ENCODE measurements at regions not wholly inside any gene's neighbourhood (a gene's known extent, or its start where the extent isn't known, plus 50 kb on each side); places are given as distances from the start of the nearest gene placed in this dataset.

GRCh38 chr9:88812938-88813637, 178.2 kb upstream of the S1PR3 start:
- Histone ChIP-seq H3K27me3 (ENCODE audit: insufficient read depth) (no peaks in the 10 kb centered on the region), H3K9ac (no peak overlapping the region), H4K20me1 (ENCODE audit: insufficient read depth) (no peaks in the 10 kb centered on the region), H3K27ac (ENCODE audit: low read depth in 2 of 2, low read length in 1 of 2) (no peak overlapping the region; a peak in 1 of 4 replicates), H3K9me3 (no peaks in the 10 kb centered on the region), H3F3A (replicated peaks; ENCODE audit: insufficient read depth) (peaks cover 17% of the 10 kb centered on the region), H3K9me2 (no peaks in the 10 kb centered on the region), H3K36me3 (replicated peaks in 1 of 2; ENCODE audit: control insufficient read depth in 1 of 2, insufficient read depth in 2 of 2, low read length in 1 of 2) (no peaks in the 10 kb centered on the region), H3K4me3 (ENCODE audit: low read depth in 2 of 2, low read length in 1 of 2) (no peak overlapping the region), H3K4me1 (ENCODE audit: control insufficient read depth in 1 of 2, insufficient read depth in 2 of 2, low read depth in 1 of 2, low read length in 1 of 2) (peaks cover 28 to 43% of the 10 kb centered on the region in 2 experiments), H3K79me2 (ENCODE audit: insufficient read depth) (no peaks in the 10 kb centered on the region), H3K4me2 (no peak overlapping the region), H2AFZ (ENCODE audit: low read depth) (no peak overlapping the region)
- TF ChIP-seq FOSL2 (IDR thresholded peaks at IDR 0.05; ENCODE audit: borderline replicate concordance, low read depth) = no peak
- TF ChIP-seq FOXM1 (IDR thresholded peaks at IDR 0.05; ENCODE audit: low read depth) = no peak
- TF ChIP-seq MEF2A (IDR thresholded peaks at IDR 0.05; ENCODE audit: borderline replicate concordance, low read depth) = no peak
- TF ChIP-seq RXRA (IDR thresholded peaks at IDR 0.05; ENCODE audit: borderline replicate concordance, low read depth) = no peak
- TF ChIP-seq, protein P1, sequence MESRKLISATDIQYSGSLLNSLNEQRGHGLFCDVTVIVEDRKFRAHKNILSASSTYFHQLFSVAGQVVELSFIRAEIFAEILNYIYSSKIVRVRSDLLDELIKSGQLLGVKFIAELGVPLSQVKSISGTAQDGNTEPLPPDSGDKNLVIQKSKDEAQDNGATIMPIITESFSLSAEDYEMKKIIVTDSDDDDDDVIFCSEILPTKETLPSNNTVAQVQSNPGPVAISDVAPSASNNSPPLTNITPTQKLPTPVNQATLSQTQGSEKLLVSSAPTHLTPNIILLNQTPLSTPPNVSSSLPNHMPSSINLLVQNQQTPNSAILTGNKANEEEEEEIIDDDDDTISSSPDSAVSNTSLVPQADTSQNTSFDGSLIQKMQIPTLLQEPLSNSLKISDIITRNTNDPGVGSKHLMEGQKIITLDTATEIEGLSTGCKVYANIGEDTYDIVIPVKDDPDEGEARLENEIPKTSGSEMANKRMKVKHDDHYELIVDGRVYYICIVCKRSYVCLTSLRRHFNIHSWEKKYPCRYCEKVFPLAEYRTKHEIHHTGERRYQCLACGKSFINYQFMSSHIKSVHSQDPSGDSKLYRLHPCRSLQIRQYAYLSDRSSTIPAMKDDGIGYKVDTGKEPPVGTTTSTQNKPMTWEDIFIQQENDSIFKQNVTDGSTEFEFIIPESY (IDR thresholded peaks at IDR 0.05; ENCODE audit: borderline replicate concordance, low read depth) = no peak
- no peak for TF ChIP-seq ELF1 (IDR thresholded peaks at IDR 0.05)
- TF ChIP-seq FOXJ3 (CRISPR knock-in tag; IDR thresholded peaks at IDR 0.05) = no peak
- TF ChIP-seq RCOR1 (IDR thresholded peaks at IDR 0.05; ENCODE audit: low read length) = no peak
- TF ChIP-seq USF2 (IDR thresholded peaks at IDR 0.05; ENCODE audit: borderline replicate concordance, low read depth, low read length) = no peak
- TF ChIP-seq YY1 (IDR thresholded peaks at IDR 0.05; ENCODE audit: low read depth) = no peak
- TF ChIP-seq NRF1 (IDR thresholded peaks at IDR 0.05; ENCODE audit: low read depth, low read length) = no peak
- TF ChIP-seq JUND (IDR thresholded peaks at IDR 0.05) = no peak
- TF ChIP-seq NFIC (IDR thresholded peaks at IDR 0.05; ENCODE audit: borderline replicate concordance) = no peak
- TF ChIP-seq CTCF (IDR thresholded peaks at IDR 0.05) = no peak
- WGBS (ENCODE audit: low lambda C conversion rate) = 96% methylated on average over 5 of the region's 10 CpGs
- no peak for DNase-seq
- CTCF ChIA-PET = no interaction called here
- POLR2A ChIA-PET = interaction anchor here (1.0 kb wide), 1 partner anchor 74 kb away, joined by 3 read pairs; no protein-coding TSS in a partner anchor
